ENCODE measurements at regions not wholly inside any gene's neighbourhood (a gene's known extent, or its start where the extent isn't known, plus 50 kb on each side); places are given as distances from the start of the nearest gene placed in this dataset.
A peak's percentile ranks its signal among the peaks of the same experiment; 100 is the strongest.
"Not testable (repeated sequence)": the region's sequence is repeated elsewhere in the genome, so short reads cannot be mapped to it uniquely, and the experiment has no call there.

DNA sequence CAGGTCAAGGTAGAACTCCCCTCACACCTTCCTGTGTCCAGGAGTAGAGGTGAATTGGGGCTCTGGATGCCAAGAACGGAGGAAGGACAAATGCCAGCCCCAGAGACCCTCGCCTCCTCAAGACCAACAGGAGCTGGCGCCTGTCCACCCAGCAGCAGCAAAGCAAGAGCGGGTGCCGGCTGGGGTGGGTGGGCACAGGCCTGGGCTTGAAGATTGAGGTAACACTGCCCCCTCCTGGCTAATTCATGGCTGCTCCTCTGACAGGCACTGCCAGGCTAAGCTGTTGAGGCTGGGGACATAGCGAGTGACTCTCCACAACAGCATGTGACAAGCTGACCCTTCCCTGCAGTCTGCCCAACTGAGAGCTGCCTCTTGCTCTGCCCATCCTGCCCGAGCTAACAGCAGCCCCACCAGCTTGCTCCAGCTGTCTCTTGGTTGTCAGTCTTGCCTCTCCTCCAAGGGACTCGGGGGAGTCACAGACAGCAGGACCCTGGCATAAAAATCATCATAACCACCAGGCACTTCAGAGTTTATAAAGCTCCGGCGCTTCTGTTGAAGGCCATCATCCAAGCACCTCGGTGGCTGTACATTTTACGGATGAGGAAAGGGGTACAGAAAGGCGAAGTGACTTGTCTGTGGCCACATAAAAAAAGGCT lies 202.3 kb downstream of the TBC1D2B start:
- peak; percentile 78 for TF ChIP-seq CTCF (IDR thresholded peaks at IDR 0.05)
- not testable (repeated sequence) for H3K27me3 Mint-ChIP-seq (ENCODE audit: insufficient read depth, low read depth); H3K36me3 ChIP-seq; H3K4me1 ChIP-seq; H3K79me2 ChIP-seq (ENCODE audit: low read depth); H3K4me3 ChIP-seq; H3K4me3 Mint-ChIP-seq; H3K27ac Mint-ChIP-seq; H3K4me2 ChIP-seq; H3K9me3 ChIP-seq (ENCODE audit: low read depth); H3K9ac ChIP-seq; H4K20me1 ChIP-seq (ENCODE audit: low read depth); H3F3A ChIP-seq (ENCODE audit: low read depth); H3K36me3 Mint-ChIP-seq; H3K27me3 ChIP-seq; H3K9me3 Mint-ChIP-seq; H2AFZ ChIP-seq (replicated peaks); H3K27ac ChIP-seq
- H3K4me1 Mint-ChIP-seq = peaks cover 19% of the 10 kb centered on the region
- DNase-seq (ENCODE audit: low spot score) = peak; percentile 89

DNA sequence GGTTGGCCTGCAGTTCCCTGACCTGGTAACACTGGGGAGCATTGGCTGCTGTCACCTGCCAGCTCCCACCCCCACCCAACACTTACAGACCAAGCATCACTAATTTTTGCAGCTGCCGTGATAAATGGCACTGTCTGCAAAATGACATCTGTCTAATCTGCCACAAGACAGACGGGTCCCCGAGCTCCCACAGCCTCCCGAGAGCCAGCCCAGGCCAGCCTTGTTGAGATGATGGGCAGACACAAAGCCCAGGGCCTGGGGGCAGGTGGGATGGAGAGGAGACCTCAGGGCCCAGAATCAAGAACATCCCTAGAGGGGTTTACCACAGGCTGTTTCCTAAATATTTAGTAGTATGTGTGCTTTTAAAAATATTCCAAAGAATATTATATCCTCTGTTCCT lies 203.4 kb downstream of the TBC1D2B start:
- H3K36me3 Mint-ChIP-seq = no peaks in the 10 kb centered on the region
- peaks cover 6% of the 10 kb centered on the region for H3K27me3 ChIP-seq
- no peaks in the 10 kb centered on the region for H3F3A ChIP-seq (ENCODE audit: low read depth)
- H3K4me2 ChIP-seq = no peak overlapping the region
- no peak overlapping the region for H3K27ac ChIP-seq
- no peaks in the 10 kb centered on the region for H3K36me3 ChIP-seq
- H4K20me1 ChIP-seq (ENCODE audit: low read depth) = no peaks in the 10 kb centered on the region
- peaks cover 2% of the 10 kb centered on the region for H3K27me3 Mint-ChIP-seq (ENCODE audit: insufficient read depth, low read depth)
- H3K4me1 ChIP-seq = peaks cover 8% of the 10 kb centered on the region
- H3K9me3 ChIP-seq (ENCODE audit: low read depth) = no peaks in the 10 kb centered on the region
- H2AFZ ChIP-seq (replicated peaks) = no peak overlapping the region
- H3K4me3 ChIP-seq = no peak overlapping the region
- peak overlapping the region; percentile 53 for H3K27ac Mint-ChIP-seq
- H3K9me3 Mint-ChIP-seq = no peaks in the 10 kb centered on the region
- peaks cover 19% of the 10 kb centered on the region for H3K4me1 Mint-ChIP-seq
- TF ChIP-seq CTCF (IDR thresholded peaks at IDR 0.05) (no peak), EZH2 (IDR thresholded peaks at IDR 0.05) (no peak)
- DNase-seq (ENCODE audit: low spot score) = no peak
- H3K4me3 Mint-ChIP-seq = peak overlapping the region; percentile 43
- no peaks in the 10 kb centered on the region for H3K79me2 ChIP-seq (ENCODE audit: low read depth)
- no peak overlapping the region for H3K9ac ChIP-seq

GRCh38 chr15:77872521-77873425 lies 204.7 kb downstream of the TBC1D2B start:
- not testable (repeated sequence) for H3K27ac Mint-ChIP-seq; H3K4me3 ChIP-seq; H4K20me1 ChIP-seq (ENCODE audit: low read depth); H3K36me3 Mint-ChIP-seq; H3K4me2 ChIP-seq; H3K4me3 Mint-ChIP-seq; H3K36me3 ChIP-seq; H3K9me3 Mint-ChIP-seq; DNase-seq (ENCODE audit: low spot score); H3K9me3 ChIP-seq (ENCODE audit: low read depth); H2AFZ ChIP-seq (replicated peaks); H3K79me2 ChIP-seq (ENCODE audit: low read depth); H3F3A ChIP-seq (ENCODE audit: low read depth); H3K27me3 Mint-ChIP-seq (ENCODE audit: insufficient read depth, low read depth); H3K27me3 ChIP-seq; H3K4me1 ChIP-seq; H3K27ac ChIP-seq; H3K9ac ChIP-seq
- H3K4me1 Mint-ChIP-seq = peaks cover 17% of the 10 kb centered on the region

GRCh38 chr15:77871852-77872371 lies 205.6 kb downstream of the TBC1D2B start:
- TF ChIP-seq EZH2 (IDR thresholded peaks at IDR 0.05) (no peak), CTCF (IDR thresholded peaks at IDR 0.05) (peak; percentile 47)
- Mint-ChIP-seq H3K27me3 (ENCODE audit: insufficient read depth, low read depth) (peaks cover 2% of the 10 kb centered on the region), H3K36me3 (no peaks in the 10 kb centered on the region), H3K4me1 (peaks cover 10% of the 10 kb centered on the region), H3K27ac (peak overlapping the region; percentile 70), H3K4me3 (no peak overlapping the region), H3K9me3 (no peaks in the 10 kb centered on the region)
- Histone ChIP-seq H3K9me3 (ENCODE audit: low read depth) (no peaks in the 10 kb centered on the region), H3K36me3 (no peaks in the 10 kb centered on the region), H2AFZ (replicated peaks) (no peak overlapping the region), H3K79me2 (ENCODE audit: low read depth) (no peaks in the 10 kb centered on the region), H4K20me1 (ENCODE audit: low read depth) (no peaks in the 10 kb centered on the region), H3K27ac (no peak overlapping the region), H3K27me3 (peaks cover 6% of the 10 kb centered on the region), H3K4me2 (no peak overlapping the region), H3K4me1 (peaks cover 8% of the 10 kb centered on the region), H3F3A (ENCODE audit: low read depth) (no peaks in the 10 kb centered on the region), H3K4me3 (no peak overlapping the region), H3K9ac (no peak overlapping the region)
- peak; percentile 30 for DNase-seq (ENCODE audit: low spot score)

Data from neural progenitor cell (in vitro differentiated cells).